H1 (cell line): ENCODE measurements at regions not wholly inside any gene's neighbourhood (a gene's known extent, or its start where the extent isn't known, plus 50 kb on each side); places are given as distances from the start of the nearest gene placed in this dataset.

Experiments used
- EP300 ChIP-seq, 2 experiments: IDR thresholded peaks; 1 replicate in 1 of 2; 2 replicates in 1 of 2; pipeline ENCODE4 v1.6.1; 2011 to 2012; ENCODE audit warnings: low read depth in 2 of 2, low read length in 2 of 2, mild to moderate bottlenecking in 2 of 2, borderline replicate concordance in 1 of 2, inconsistent platforms in 1 of 2, moderate library complexity in 1 of 2
- EZH2 ChIP-seq: fragments of 200-600 bp; sonication (generic); IDR thresholded peaks from 2 replicates; pipeline ENCODE4 v1.7.1; 2012; ENCODE audit warnings: low read depth, mild to moderate bottlenecking, moderate library complexity, low read length, inconsistent platforms; ENCODE audit not compliant: severe bottlenecking
- MAFK ChIP-seq: IDR thresholded peaks from 2 replicates; pipeline ENCODE4 v1.6.1; 2012; ENCODE audit warnings: low read depth, mild to moderate bottlenecking, improper control_type of control experiment, low read length
- TAF1 ChIP-seq: IDR thresholded peaks from 2 replicates; pipeline ENCODE4 v1.6.1; 2011; ENCODE audit warnings: mild to moderate bottlenecking, low read depth, low read length
- YY1 ChIP-seq: IDR thresholded peaks from 2 replicates; pipeline ENCODE4 v1.6.1; 2011; ENCODE audit warnings: low read depth, mild to moderate bottlenecking, low read length
- ZNF274 ChIP-seq: IDR thresholded peaks from 2 replicates; pipeline ENCODE4 v1.7.0; 2012; ENCODE audit warnings: low read length, borderline replicate concordance; ENCODE audit errors: extremely low read depth
- TF ChIP-seq, protein P1 (sequence below), 3 experiments: IDR thresholded peaks; 1 replicate in 2 of 3; 2 replicates in 1 of 3; pipeline versions ENCODE4 v1.5.1 to v1.6.1; 2011; ENCODE audit warnings: low read length in 3 of 3, mild to moderate bottlenecking in 3 of 3, inconsistent platforms in 2 of 3, low read depth in 1 of 3, moderate library complexity in 1 of 3; ENCODE audit not compliant: insufficient read depth in 1 of 3; ENCODE audit errors: control extremely low read depth in 1 of 3

DNA sequence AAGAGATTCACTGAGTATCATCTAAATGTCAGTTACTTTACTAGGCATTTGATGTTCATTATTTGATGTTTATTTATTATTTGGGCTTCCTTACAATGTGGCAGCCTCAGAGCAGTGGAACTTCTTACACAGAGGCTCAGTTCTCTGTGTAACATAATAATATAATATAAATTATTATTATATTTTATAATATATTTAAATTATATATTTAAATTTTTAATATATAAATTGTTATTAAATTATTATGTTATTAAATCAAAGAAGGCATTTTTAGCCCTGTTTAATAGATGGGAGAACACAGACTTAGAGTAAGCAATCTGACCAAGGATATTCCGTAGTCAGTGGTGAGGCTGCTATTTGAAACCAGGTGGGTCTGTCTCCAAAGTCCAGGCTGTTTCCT lies 315.3 kb upstream of the SKOR2 start:
- TF ChIP-seq ZNF274 (no peak), EP300 (IDR thresholded peaks at IDR 0.05; ENCODE audit: borderline replicate concordance in 1 of 2, low read depth in 2 of 2, low read length in 2 of 2) (no peak), MAFK (no peak), EZH2 (no peak), TAF1 (no peak), YY1 (no peak)
- TF ChIP-seq, protein P1, sequence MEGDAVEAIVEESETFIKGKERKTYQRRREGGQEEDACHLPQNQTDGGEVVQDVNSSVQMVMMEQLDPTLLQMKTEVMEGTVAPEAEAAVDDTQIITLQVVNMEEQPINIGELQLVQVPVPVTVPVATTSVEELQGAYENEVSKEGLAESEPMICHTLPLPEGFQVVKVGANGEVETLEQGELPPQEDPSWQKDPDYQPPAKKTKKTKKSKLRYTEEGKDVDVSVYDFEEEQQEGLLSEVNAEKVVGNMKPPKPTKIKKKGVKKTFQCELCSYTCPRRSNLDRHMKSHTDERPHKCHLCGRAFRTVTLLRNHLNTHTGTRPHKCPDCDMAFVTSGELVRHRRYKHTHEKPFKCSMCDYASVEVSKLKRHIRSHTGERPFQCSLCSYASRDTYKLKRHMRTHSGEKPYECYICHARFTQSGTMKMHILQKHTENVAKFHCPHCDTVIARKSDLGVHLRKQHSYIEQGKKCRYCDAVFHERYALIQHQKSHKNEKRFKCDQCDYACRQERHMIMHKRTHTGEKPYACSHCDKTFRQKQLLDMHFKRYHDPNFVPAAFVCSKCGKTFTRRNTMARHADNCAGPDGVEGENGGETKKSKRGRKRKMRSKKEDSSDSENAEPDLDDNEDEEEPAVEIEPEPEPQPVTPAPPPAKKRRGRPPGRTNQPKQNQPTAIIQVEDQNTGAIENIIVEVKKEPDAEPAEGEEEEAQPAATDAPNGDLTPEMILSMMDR (IDR thresholded peaks at IDR 0.05; ENCODE audit: control extremely low read depth in 1 of 3, insufficient read depth in 1 of 3, low read depth in 1 of 3, low read length in 3 of 3): no peak
